H1 (cell line): ENCODE measurements at regions not wholly inside any gene's neighbourhood (a gene's known extent, or its start where the extent isn't known, plus 50 kb on each side); places are given as distances from the start of the nearest gene placed in this dataset.

Source experiments
- CTCF ChIA-PET: fragments of 300-600 bp; sonication (Branson Sonifier 250); formaldehyde crosslinking; loops from one replicate; lab custom pipeline; 2021; ENCODE audit not compliant: partially characterized antibody; lab: Charles Lee
- POLR2A ChIA-PET: fragments of 300-600 bp; sonication (Branson Sonifier 250); formaldehyde crosslinking; loops from one replicate; lab custom pipeline; 2021; ENCODE audit warnings: inconsistent platforms; ENCODE audit not compliant: partially characterized antibody; lab: Charles Lee
- DNase-seq, 2 experiments: peaks; one replicate each; pipeline versions ENCODE4 v3.0.0 to v3.0.0-alpha.2; 2010 to 2022; ENCODE audit warnings: low spot score in 2 of 2, low read depth in 1 of 2, mixed read lengths in 1 of 2
- FAIRE-seq: peaks from 2 replicates; lab custom pipeline; 2011; peaks lifted over from hg19 to GRCh38; lab: Jason Lieb, UNC
- H2AFZ ChIP-seq: 2 replicates; pipeline ENCODE4 v1.8.1; 2012; ENCODE audit warnings: low read length, inconsistent platforms
- H2AK5ac ChIP-seq: 2 replicates; pipeline ENCODE4 v1.6.1; 2013; ENCODE audit warnings: low read depth, low read length
- H2BK120ac ChIP-seq: replicated peaks from 2 replicates; pipeline ENCODE3; 2013; ENCODE audit warnings: low read depth, low read length, inconsistent platforms
- H2BK12ac ChIP-seq: 2 replicates; pipeline ENCODE4 v1.6.1; 2013; ENCODE audit warnings: low read depth, low read length
- H2BK15ac ChIP-seq: 2 replicates; pipeline ENCODE4 v1.6.1; 2013; ENCODE audit warnings: low read length
- H2BK20ac ChIP-seq: 2 replicates; pipeline ENCODE4 v1.6.1; 2013; ENCODE audit warnings: low read length
- H2BK5ac ChIP-seq: 2 replicates; pipeline ENCODE4 v1.6.1; 2013; ENCODE audit warnings: low read depth, low read length
- H3K14ac ChIP-seq: 2 replicates; pipeline ENCODE4 v1.6.1; 2013; ENCODE audit warnings: inconsistent platforms; ENCODE audit not compliant: insufficient read length
- H3K18ac ChIP-seq: 2 replicates; pipeline ENCODE4 v1.6.1; 2013; ENCODE audit warnings: low read length; ENCODE audit errors: extremely low read depth
- H3K23ac ChIP-seq: 2 replicates; pipeline ENCODE4 v1.6.1; 2013; ENCODE audit warnings: inconsistent platforms; ENCODE audit not compliant: insufficient read length
- H3K23me2 ChIP-seq: 2 replicates; pipeline ENCODE4 v1.6.1; 2013; ENCODE audit warnings: low read depth, low read length
- H3K27ac ChIP-seq: 2 replicates; pipeline ENCODE4 v1.6.1; 2011; ENCODE audit warnings: low read depth, low read length, inconsistent platforms
- H3K27me3 ChIP-seq, 4 experiments: replicated peaks in 1 of 4; 1 replicate in 1 of 4; 2 replicates in 3 of 4; pipeline versions ENCODE4 v1.6.1 to v1.8.1; 2011 to 2013; ENCODE audit warnings: low read length in 3 of 4, mild to moderate bottlenecking in 3 of 4, inconsistent platforms in 2 of 4, mixed read lengths in 2 of 4, moderate library complexity in 1 of 4; ENCODE audit not compliant: control insufficient read depth in 3 of 4, insufficient read depth in 3 of 4; ENCODE audit errors: extremely low read depth in 1 of 4
- H3K36me3 ChIP-seq, 4 experiments: 2 replicates each; pipeline versions ENCODE4 v1.6.1 to v1.8.1; 2011 to 2013; ENCODE audit warnings: mild to moderate bottlenecking in 4 of 4, low read length in 3 of 4, moderate library complexity in 2 of 4, control low read depth in 1 of 4, inconsistent platforms in 1 of 4; ENCODE audit not compliant: insufficient read depth in 4 of 4, control insufficient read depth in 2 of 4
- H3K4ac ChIP-seq: replicated peaks from 2 replicates; pipeline ENCODE3; 2013; ENCODE audit warnings: low read length, low read depth, mixed read lengths, inconsistent platforms; ENCODE audit not compliant: insufficient read length
- H3K4me1 ChIP-seq, 4 experiments: replicated peaks in 1 of 4; 1 replicate in 1 of 4; 2 replicates in 3 of 4; pipeline versions ENCODE4 v1.6.1 to v1.8.1; 2011 to 2013; ENCODE audit warnings: low read length in 3 of 4, inconsistent platforms in 2 of 4, mixed read lengths in 1 of 4; ENCODE audit not compliant: insufficient read depth in 4 of 4, control insufficient read depth in 3 of 4
- H3K4me2 ChIP-seq, 2 experiments: 2 replicates each; pipeline versions ENCODE4 v1.6.1 to v1.8.1; 2011 to 2013; ENCODE audit warnings: low read depth in 2 of 2, low read length in 2 of 2, control low read depth in 1 of 2, inconsistent platforms in 1 of 2, mild to moderate bottlenecking in 1 of 2; ENCODE audit not compliant: insufficient read depth in 1 of 2
- H3K4me3 ChIP-seq, 4 experiments: fragments of 200-600, 300-600 bp in 1 of 4; sonication (generic), shearing (Covaris generic), sonication (Bioruptor Twin) in 1 of 4; 2 replicates each; pipeline versions ENCODE4 v1.5.1 to v1.8.1; 2011 to 2016; ENCODE audit warnings: low read length in 4 of 4, low read depth in 3 of 4, control low read depth in 2 of 4, inconsistent platforms in 2 of 4, mild to moderate bottlenecking in 2 of 4, mixed read lengths in 1 of 4, moderate library complexity in 1 of 4; ENCODE audit not compliant: insufficient read depth in 2 of 4; ENCODE audit errors: extremely low read depth in 1 of 4
- H3K56ac ChIP-seq: replicated peaks from 2 replicates; pipeline ENCODE3; 2013; ENCODE audit warnings: low read depth, mild to moderate bottlenecking, mixed read lengths, low read length, inconsistent platforms; ENCODE audit not compliant: insufficient read length
- H3K79me1 ChIP-seq: 2 replicates; pipeline ENCODE4 v1.6.1; 2013; ENCODE audit warnings: low read depth, low read length, control low read depth
- H3K79me2 ChIP-seq, 2 experiments: 2 replicates each; pipeline versions ENCODE4 v1.6.1 to v1.8.1; 2012 to 2013; ENCODE audit warnings: low read length in 2 of 2, mild to moderate bottlenecking in 2 of 2, inconsistent platforms in 1 of 2; ENCODE audit not compliant: insufficient read depth in 2 of 2, control insufficient read depth in 1 of 2
- H3K9ac ChIP-seq, 4 experiments: replicated peaks in 1 of 4; 1 replicate in 1 of 4; 2 replicates in 3 of 4; pipeline versions ENCODE4 v1.6.1 to v1.8.1; 2011 to 2013; ENCODE audit warnings: low read depth in 3 of 4, low read length in 3 of 4, control low read depth in 2 of 4, mild to moderate bottlenecking in 2 of 4, moderate library complexity in 2 of 4, inconsistent platforms in 1 of 4; ENCODE audit errors: extremely low read depth in 1 of 4
- H3K9me3 ChIP-seq, 2 experiments: 2 replicates each; pipeline versions ENCODE4 v1.6.1 to v1.8.1; 2012 to 2013; ENCODE audit warnings: mild to moderate bottlenecking in 2 of 2, moderate library complexity in 2 of 2, control low read depth in 1 of 2, inconsistent platforms in 1 of 2, low read depth in 1 of 2, low read length in 1 of 2, mixed read lengths in 1 of 2; ENCODE audit not compliant: insufficient read depth in 2 of 2
- H4K20me1 ChIP-seq, 2 experiments: replicated peaks in 1 of 2; 2 replicates each; pipeline versions ENCODE3 to v1.8.1; 2011 to 2013; ENCODE audit warnings: inconsistent platforms in 2 of 2, low read length in 2 of 2, mild to moderate bottlenecking in 1 of 2; ENCODE audit not compliant: insufficient read depth in 2 of 2, control insufficient read depth in 1 of 2
- H4K5ac ChIP-seq: 2 replicates; pipeline ENCODE4 v1.6.1; 2013; ENCODE audit warnings: low read length, low read depth, mixed read lengths, inconsistent platforms; ENCODE audit not compliant: insufficient read length
- H4K8ac ChIP-seq: 2 replicates; pipeline ENCODE4 v1.8.0; 2013; ENCODE audit warnings: mild to moderate bottlenecking, moderate library complexity, low read length, inconsistent platforms; ENCODE audit not compliant: insufficient read depth; ENCODE audit errors: extremely low read depth
- H4K91ac ChIP-seq: replicated peaks from 2 replicates; pipeline ENCODE3; 2013; ENCODE audit warnings: low read length, mixed read lengths, inconsistent platforms; ENCODE audit not compliant: insufficient read length
- BACH1 ChIP-seq: IDR thresholded peaks from 2 replicates; pipeline ENCODE4 v1.6.1; 2012; ENCODE audit warnings: low read length, improper control_type of control experiment
- CREB1 ChIP-seq: IDR thresholded peaks from 2 replicates; pipeline ENCODE4 v1.6.1; 2012; ENCODE audit warnings: inconsistent platforms
- CTBP2 ChIP-seq: IDR thresholded peaks from 2 replicates; pipeline ENCODE4 v1.7.0; 2011; ENCODE audit warnings: borderline replicate concordance, mild to moderate bottlenecking, moderate library complexity, mixed read lengths, low read length; ENCODE audit not compliant: insufficient read depth, insufficient read length
- EGR1 ChIP-seq: IDR thresholded peaks from 2 replicates; pipeline ENCODE4 v1.6.1; 2011; ENCODE audit warnings: low read depth, low read length, borderline replicate concordance
- FOSL1 ChIP-seq: IDR thresholded peaks from 2 replicates; pipeline ENCODE4 v1.6.1; 2011; ENCODE audit warnings: mild to moderate bottlenecking, low read depth, low read length, moderate library complexity; ENCODE audit not compliant: insufficient read depth
- GTF2F1 ChIP-seq: IDR thresholded peaks from 2 replicates; pipeline ENCODE4 v1.6.1; 2012; ENCODE audit warnings: low read depth, low read length, improper control_type of control experiment, borderline replicate concordance
- HDAC6 ChIP-seq: IDR thresholded peaks from one replicate; pipeline ENCODE4 v1.7.1; 2012; ENCODE audit warnings: low read depth, mild to moderate bottlenecking, inconsistent platforms, low read length, moderate library complexity
- KDM1A ChIP-seq: fragments of 200-600, 300-600 bp; sonication (generic); IDR thresholded peaks from 2 replicates; pipeline ENCODE4 v1.7.1; 2016; ENCODE audit warnings: mild to moderate bottlenecking, low read length, borderline replicate concordance
- MAFK ChIP-seq: IDR thresholded peaks from 2 replicates; pipeline ENCODE4 v1.6.1; 2012; ENCODE audit warnings: low read depth, mild to moderate bottlenecking, improper control_type of control experiment, low read length
- NRF1 ChIP-seq: IDR thresholded peaks from 2 replicates; pipeline ENCODE4 v1.6.1; 2011; ENCODE audit warnings: mild to moderate bottlenecking, low read depth, low read length, improper control_type of control experiment
- PHF8 ChIP-seq: fragments of 200-600 bp; sonication (generic); conservative IDR thresholded peaks from 2 replicates; pipeline ENCODE4 v1.7.1; 2012; ENCODE audit warnings: low read depth, mild to moderate bottlenecking, inconsistent platforms, low read length, moderate library complexity
- RNF2 ChIP-seq: fragments of 200-900, 300-1000 bp; sonication (generic); IDR thresholded peaks from 2 replicates; pipeline ENCODE4 v1.7.1; 2016; ENCODE audit warnings: borderline replicate concordance, low read depth, mild to moderate bottlenecking, antibody characterized with exemption, low read length; ENCODE audit not compliant: poor library complexity, severe bottlenecking; ENCODE audit errors: missing control alignments
- SAP30 ChIP-seq: fragments of 300-600 bp; sonication (generic); IDR thresholded peaks from 2 replicates; pipeline ENCODE4 v1.7.1; 2012; ENCODE audit warnings: low read length, moderate library complexity, mild to moderate bottlenecking, inconsistent platforms; ENCODE audit not compliant: insufficient read depth, insufficient replicate concordance
- SUZ12 ChIP-seq: fragments of 200-600 bp; sonication (generic); IDR thresholded peaks from 2 replicates; pipeline ENCODE4 v1.6.1; 2012; ENCODE audit warnings: mild to moderate bottlenecking, inconsistent platforms, low read length, moderate library complexity, mixed read lengths
- TEAD4 ChIP-seq: IDR thresholded peaks from 2 replicates; pipeline ENCODE4 v1.6.1; 2012; ENCODE audit warnings: low read depth, low read length, inconsistent platforms, mixed read lengths
- WGBS, 2 experiments: shearing (Covaris generic) in 1 of 2; methylation state at CpG; one replicate each; pipeline versions ENCODE4 v1.1.6 to v1.1.7; 2013 to 2015; ENCODE audit warnings: low lambda C conversion rate in 2 of 2, mixed read lengths in 2 of 2, inconsistent platforms in 1 of 2, low coverage in 1 of 2, missing lambda C conversion rate in 1 of 2; ENCODE audit not compliant: insufficient replicate concordance in 2 of 2, insufficient coverage in 1 of 2, insufficient read length in 1 of 2; ENCODE audit errors: extremely low coverage in 1 of 2, missing lambda C conversion rate in 1 of 2; 5-methylcytosine and 5-hydroxymethylcytosine counted together

DNA sequence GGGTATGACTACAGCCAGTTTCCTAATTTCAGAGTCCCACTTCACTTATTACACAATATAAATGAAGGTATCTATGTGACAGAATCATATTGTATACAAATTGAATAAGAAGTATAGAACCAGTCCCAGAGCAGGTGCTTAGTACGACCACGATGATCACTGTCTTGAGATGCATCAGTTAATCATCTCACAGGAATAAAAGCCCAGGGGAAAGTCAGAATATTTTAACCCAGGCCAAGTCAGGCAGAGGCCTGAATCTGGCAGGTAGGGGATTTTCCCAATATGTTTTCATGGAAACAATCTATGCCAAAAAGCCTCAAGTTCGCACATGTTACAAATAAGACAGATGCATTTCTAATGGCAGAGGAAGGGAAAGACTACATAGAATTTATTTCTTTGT is 758.4 kb downstream of the BCL11B start:
- Histone ChIP-seq H2BK20ac (no peak overlapping the region), H3K79me2 (no peaks in the 10 kb centered on the region), H3K4me1 (peaks cover 0 to 6% (median 5%) of the 10 kb centered on the region in 4 experiments; a peak in 2 of 7 replicates), H4K8ac (no peak overlapping the region), H2BK15ac (no peak overlapping the region), H4K5ac (no peak overlapping the region), H3K27ac (no peak overlapping the region), H3K18ac (no peak overlapping the region), H3K79me1 (no peaks in the 10 kb centered on the region), H3K36me3 (no peaks in the 10 kb centered on the region), H2BK120ac (no peak overlapping the region), H3K9ac (no peak overlapping the region), H2AFZ (no peak overlapping the region), H2AK5ac (no peak overlapping the region), H3K4ac (no peak overlapping the region), H3K4me3 (no peak overlapping the region), H2BK12ac (no peak overlapping the region), H4K91ac (no peak overlapping the region), H3K23me2 (no peaks in the 10 kb centered on the region), H4K20me1 (no peaks in the 10 kb centered on the region), H3K14ac (no peak overlapping the region), H3K23ac (no peak overlapping the region), H2BK5ac (no peak overlapping the region), H3K27me3 (no peaks in the 10 kb centered on the region), H3K4me2 (no peak overlapping the region), H3K56ac (no peak overlapping the region), H3K9me3 (no peaks in the 10 kb centered on the region)
- 97% methylated on average over 3 of the region's 3 CpGs; no CpG with 5 or more reads in 1 of the 2 experiments for WGBS, 2 experiments
- FAIRE-seq (no peak), DNase-seq (no peak)
- CTCF ChIA-PET = no interaction called here
- POLR2A ChIA-PET = no interaction called here
- TF ChIP-seq FOSL1 (no peak), PHF8 (no peak), BACH1 (no peak), GTF2F1 (no peak), SAP30 (no peak), CREB1 (no peak), HDAC6 (no peak), CTBP2 (no peak), TEAD4 (no peak), RNF2 (no peak), SUZ12 (no peak), EGR1 (no peak), NRF1 (no peak), MAFK (no peak), KDM1A (no peak)
